ENCODE measurements at regions not wholly inside any gene's neighbourhood (a gene's known extent, or its start where the extent isn't known, plus 50 kb on each side); places are given as distances from the start of the nearest gene placed in this dataset.

GRCh38 chr3:98705694-98706093 is 57.4 kb upstream of the ST3GAL6 start:
- TF ChIP-seq POLR2AphosphoS5 (IDR thresholded peaks at IDR 0.05; ENCODE audit: low read depth, low read length) (no peak), SIN3A (IDR thresholded peaks at IDR 0.05; ENCODE audit: borderline replicate concordance, insufficient read depth, low read depth, low read length) (no peak), TCF7L2 (IDR thresholded peaks at IDR 0.05; ENCODE audit: low read depth, low read length) (no peak)
- TF ChIP-seq, protein P1, sequence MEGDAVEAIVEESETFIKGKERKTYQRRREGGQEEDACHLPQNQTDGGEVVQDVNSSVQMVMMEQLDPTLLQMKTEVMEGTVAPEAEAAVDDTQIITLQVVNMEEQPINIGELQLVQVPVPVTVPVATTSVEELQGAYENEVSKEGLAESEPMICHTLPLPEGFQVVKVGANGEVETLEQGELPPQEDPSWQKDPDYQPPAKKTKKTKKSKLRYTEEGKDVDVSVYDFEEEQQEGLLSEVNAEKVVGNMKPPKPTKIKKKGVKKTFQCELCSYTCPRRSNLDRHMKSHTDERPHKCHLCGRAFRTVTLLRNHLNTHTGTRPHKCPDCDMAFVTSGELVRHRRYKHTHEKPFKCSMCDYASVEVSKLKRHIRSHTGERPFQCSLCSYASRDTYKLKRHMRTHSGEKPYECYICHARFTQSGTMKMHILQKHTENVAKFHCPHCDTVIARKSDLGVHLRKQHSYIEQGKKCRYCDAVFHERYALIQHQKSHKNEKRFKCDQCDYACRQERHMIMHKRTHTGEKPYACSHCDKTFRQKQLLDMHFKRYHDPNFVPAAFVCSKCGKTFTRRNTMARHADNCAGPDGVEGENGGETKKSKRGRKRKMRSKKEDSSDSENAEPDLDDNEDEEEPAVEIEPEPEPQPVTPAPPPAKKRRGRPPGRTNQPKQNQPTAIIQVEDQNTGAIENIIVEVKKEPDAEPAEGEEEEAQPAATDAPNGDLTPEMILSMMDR (IDR thresholded peaks at IDR 0.05) = 0 out of 2 replicates have a peak, but pooled peaks have one; percentile 10

Measured in Panc1 (cell line).